ENCODE measurements at regions not wholly inside any gene's neighbourhood (a gene's known extent, or its start where the extent isn't known, plus 50 kb on each side); places are given as distances from the start of the nearest gene placed in this dataset.

GRCh38 chr12:126700096-126700495 lies 1566.9 kb upstream of the TMEM132C start (continued):
- no peak for TF ChIP-seq CTCF (conservative IDR thresholded peaks at IDR 0.05; ENCODE audit: low read depth in 2 of 2)

GRCh38 chr12:126704609-126705008 lies 1562.4 kb upstream of the TMEM132C start:
- Histone ChIP-seq H3K9me2 (ENCODE audit: insufficient read depth) (no peaks in the 10 kb centered on the region), H3K4me3 (no peak overlapping the region), H3K27ac (ENCODE audit: low read depth) (no peak overlapping the region), H2AFZ (no peak overlapping the region), H4K20me1 (replicated peaks; ENCODE audit: insufficient read depth) (no peaks in the 10 kb centered on the region), H3K36me3 (ENCODE audit: insufficient read depth) (no peaks in the 10 kb centered on the region), H3F3A (replicated peaks; ENCODE audit: low read depth) (no peaks in the 10 kb centered on the region), H3K4me1 (ENCODE audit: insufficient read depth) (no peaks in the 10 kb centered on the region), H3K79me2 (replicated peaks; ENCODE audit: insufficient read depth) (no peaks in the 10 kb centered on the region), H3K27me3 (ENCODE audit: insufficient read depth) (no peaks in the 10 kb centered on the region), H3K4me2 (no peak overlapping the region)
- Mint-ChIP-seq H3K27me3 (ENCODE audit: insufficient read depth, low read depth, poor library complexity) (no peaks in the 10 kb centered on the region), H3K36me3 (ENCODE audit: low read depth) (peaks cover 29% of the 10 kb centered on the region), H3K9me3 (peaks cover 95% of the 10 kb centered on the region), H3K4me1 (no peaks in the 10 kb centered on the region), H3K27ac (no peak overlapping the region), H3K4me3 (no peak overlapping the region)
- ATAC-seq (no peak), DNase-seq (ENCODE audit: low spot score) (peak; percentile 43)
- TF ChIP-seq POLR2AphosphoS5 (IDR thresholded peaks at IDR 0.05; ENCODE audit: low read depth) = no peak
- TF ChIP-seq CTCF (conservative IDR thresholded peaks at IDR 0.05; ENCODE audit: low read depth in 2 of 2) = peak; percentile 16 to 50; a peak in 2 of 4 replicates

- Mint-ChIP-seq H3K4me1 (no peaks in the 10 kb centered on the region), H3K36me3 (ENCODE audit: low read depth) (peaks cover 28% of the 10 kb centered on the region), H3K27me3 (ENCODE audit: insufficient read depth, low read depth, poor library complexity) (no peaks in the 10 kb centered on the region), H3K27ac (no peak overlapping the region), H3K9me3 (peaks cover 96% of the 10 kb centered on the region), H3K4me3 (no peak overlapping the region)
- ATAC-seq (no peak), DNase-seq (ENCODE audit: low spot score) (peak; percentile 32)
- no peaks in the 10 kb centered on the region for H3F3A ChIP-seq (replicated peaks; ENCODE audit: low read depth)
- H3K4me2 ChIP-seq = no peak overlapping the region
- H3K27ac ChIP-seq (ENCODE audit: low read depth) = no peak overlapping the region
- H4K20me1 ChIP-seq (replicated peaks; ENCODE audit: insufficient read depth) = no peaks in the 10 kb centered on the region
- H3K9me2 ChIP-seq (ENCODE audit: insufficient read depth) = no peaks in the 10 kb centered on the region
- H3K27me3 ChIP-seq (ENCODE audit: insufficient read depth) = no peaks in the 10 kb centered on the region
- no peaks in the 10 kb centered on the region for H3K79me2 ChIP-seq (replicated peaks; ENCODE audit: insufficient read depth)
- no peak overlapping the region for H2AFZ ChIP-seq
- H3K36me3 ChIP-seq (ENCODE audit: insufficient read depth) = no peaks in the 10 kb centered on the region
- no peaks in the 10 kb centered on the region for H3K4me1 ChIP-seq (ENCODE audit: insufficient read depth)
- H3K4me3 ChIP-seq = no peak overlapping the region
- no peak for TF ChIP-seq POLR2AphosphoS5 (IDR thresholded peaks at IDR 0.05; ENCODE audit: low read depth)
- TF ChIP-seq REST (IDR thresholded peaks at IDR 0.05; ENCODE audit: unreplicated experiment) = no peak
- no peak for TF ChIP-seq CREB1 (CRISPR knock-in tag; IDR thresholded peaks at IDR 0.05; ENCODE audit: low read depth)
- no peak for TF ChIP-seq STAT1 (IDR thresholded peaks at IDR 0.05; ENCODE audit: unreplicated experiment)
- TF ChIP-seq CTCF (conservative IDR thresholded peaks at IDR 0.05; ENCODE audit: low read depth in 2 of 2) = peak in 1 of 2 experiments; percentile 30; a peak in 2 of 4 replicates
- no peak for TF ChIP-seq NANOG (IDR thresholded peaks at IDR 0.05; ENCODE audit: borderline replicate concordance)
- TF ChIP-seq ETS1 (IDR thresholded peaks at IDR 0.05) = no peak
These were observed 1560.7 kb upstream of the TMEM132C start for GRCh38 chr12:126706300-126706699.
